B cell (primary cell): ENCODE measurements at regions not wholly inside any gene's neighbourhood (a gene's known extent, or its start where the extent isn't known, plus 50 kb on each side); places are given as distances from the start of the nearest gene placed in this dataset.
"Not testable (repeated sequence)": the region's sequence is repeated elsewhere in the genome, so short reads cannot be mapped to it uniquely, and the experiment has no call there.

Experiments
- ATAC-seq: fragments of 200-7000 bp; cut with Tn5 transposase; one replicate; pipeline ENCODE4 v1.10.0; 2021; ENCODE audit warnings: low read depth, mild to moderate bottlenecking, moderate number of reproducible peaks, moderate library complexity
- CTCF ChIA-PET: fragments of 350-600 bp; sonication (Branson Sonifier 250); formaldehyde crosslinking; loops from one replicate; lab custom pipeline; 2021; ENCODE audit warnings: antibody characterized with exemption, inconsistent platforms; lab: Charles Lee
- POLR2A ChIA-PET: fragments of 350-600 bp; sonication (Branson Sonifier 250); formaldehyde crosslinking; loops from one replicate; lab custom pipeline; 2021; ENCODE audit warnings: antibody characterized with exemption; lab: Charles Lee
- DNase-seq: peaks from one replicate; pipeline ENCODE4 v3.0.0; 2013
- H2AFZ ChIP-seq: 2 replicates; pipeline ENCODE4 v1.6.1; 2012; ENCODE audit warnings: mild to moderate bottlenecking, low read depth, low read length; ENCODE audit not compliant: insufficient read depth, poor library complexity, severe bottlenecking
- H3K27ac ChIP-seq, 2 donors: 1 replicate in 1 of 2; 2 replicates in 1 of 2; pipeline ENCODE4 v1.5.1; 2012 to 2013; ENCODE audit warnings: low read length in 2 of 2, mild to moderate bottlenecking in 2 of 2, moderate library complexity in 1 of 2
- H3K27me3 ChIP-seq, 4 experiments: fragments of 200-600 bp in 1 of 4; sonication (generic) in 1 of 4; replicated peaks in 1 of 4; 1 replicate in 2 of 4; 2 replicates in 2 of 4; pipeline versions ENCODE4 v1.6.1 to v1.7.0; 2013 to 2016; ENCODE audit warnings: low read length in 3 of 4, mild to moderate bottlenecking in 2 of 4, mixed read lengths in 1 of 4, moderate library complexity in 1 of 4; ENCODE audit not compliant: insufficient read depth in 4 of 4, control insufficient read depth in 3 of 4; ENCODE audit errors: control extremely low read depth in 1 of 4
- H3K36me3 ChIP-seq, 2 experiments: replicated peaks in 1 of 2; 1 replicate in 1 of 2; 2 replicates in 1 of 2; pipeline versions ENCODE4 v1.6.1 to v1.7.1; 2013; ENCODE audit warnings: low read length in 1 of 2; ENCODE audit not compliant: insufficient read depth in 2 of 2, control insufficient read depth in 1 of 2; ENCODE audit errors: control extremely low read depth in 1 of 2, extremely low read depth in 1 of 2
- H3K4me1 ChIP-seq, 2 donors: fragments of 200-600 bp in 1 of 2; sonication (generic) in 1 of 2; 1 replicate in 1 of 2; 2 replicates in 1 of 2; pipeline versions ENCODE4 v1.5.1 to v1.6.1; 2013 to 2017; ENCODE audit warnings: low read length in 2 of 2; ENCODE audit not compliant: control insufficient read depth in 2 of 2, insufficient read depth in 2 of 2
- H3K4me2 ChIP-seq: replicated peaks from 2 replicates; pipeline ENCODE3; 2012; ENCODE audit warnings: mild to moderate bottlenecking, low read depth, low read length; ENCODE audit not compliant: poor library complexity, severe bottlenecking
- H3K4me3 ChIP-seq, 5 experiments: fragments of 200-600 bp in 1 of 5; sonication (generic) in 1 of 5; 1 replicate in 3 of 5; 2 replicates in 2 of 5; pipeline versions ENCODE4 v1.5.1 to v1.7.0; 2011 to 2016; ENCODE audit warnings: low read length in 4 of 5, mild to moderate bottlenecking in 4 of 5, low read depth in 2 of 5, control low read depth in 1 of 5, moderate library complexity in 1 of 5; ENCODE audit not compliant: insufficient read depth in 1 of 5; ENCODE audit errors: control extremely low read depth in 1 of 5, extremely low read depth in 1 of 5
- H3K79me2 ChIP-seq: fragments of 200-600 bp; sonication (generic); one replicate; pipeline ENCODE4 v1.6.0; 2016; ENCODE audit warnings: low read length; ENCODE audit not compliant: control insufficient read depth, insufficient read depth
- H3K9ac ChIP-seq: fragments of 200-600 bp; sonication (generic); 2 replicates; pipeline ENCODE4 v1.6.1; 2017; ENCODE audit warnings: mild to moderate bottlenecking, low read length, moderate library complexity
- H3K9me3 ChIP-seq, 3 donors: one replicate each; pipeline versions ENCODE4 v1.6.1 to v1.7.1; 2013; ENCODE audit warnings: low read length in 2 of 3; ENCODE audit not compliant: control insufficient read depth in 2 of 3, insufficient read depth in 1 of 3; ENCODE audit errors: control extremely low read depth in 1 of 3
- H4K20me1 ChIP-seq: 2 replicates; pipeline ENCODE4 v1.6.0; 2012; ENCODE audit warnings: mild to moderate bottlenecking, low read length; ENCODE audit not compliant: insufficient read depth, control insufficient read depth, poor library complexity, severe bottlenecking
- H3K27ac Mint-ChIP-seq: one replicate; pipeline ENCODE4 v1.8.0; 2021; ENCODE audit warnings: mixed read lengths
- H3K27me3 Mint-ChIP-seq: one replicate; pipeline ENCODE4 v1.8.0; 2021; ENCODE audit warnings: mixed read lengths
- H3K4me1 Mint-ChIP-seq: one replicate; pipeline ENCODE4 v1.8.0; 2021; ENCODE audit warnings: mixed read lengths
- H3K4me3 Mint-ChIP-seq: one replicate; pipeline ENCODE4 v1.8.0; 2021; ENCODE audit warnings: mixed read lengths
- H3K9me3 Mint-ChIP-seq: one replicate; pipeline ENCODE4 v1.8.0; 2022; ENCODE audit warnings: mixed read lengths; ENCODE audit not compliant: insufficient read depth
- WGBS: methylation state at CpG from one replicate; pipeline ENCODE4 v1.1.5; 2013; ENCODE audit warnings: missing lambda C conversion rate; ENCODE audit not compliant: insufficient coverage; 5-methylcytosine and 5-hydroxymethylcytosine counted together
- intact Hi-C: fragments of 100-400 bp; cut with micrococcal nuclease; formaldehyde crosslinking; loops from one replicate; pipeline ENCODE4 v1.10.0; 2022

DNA sequence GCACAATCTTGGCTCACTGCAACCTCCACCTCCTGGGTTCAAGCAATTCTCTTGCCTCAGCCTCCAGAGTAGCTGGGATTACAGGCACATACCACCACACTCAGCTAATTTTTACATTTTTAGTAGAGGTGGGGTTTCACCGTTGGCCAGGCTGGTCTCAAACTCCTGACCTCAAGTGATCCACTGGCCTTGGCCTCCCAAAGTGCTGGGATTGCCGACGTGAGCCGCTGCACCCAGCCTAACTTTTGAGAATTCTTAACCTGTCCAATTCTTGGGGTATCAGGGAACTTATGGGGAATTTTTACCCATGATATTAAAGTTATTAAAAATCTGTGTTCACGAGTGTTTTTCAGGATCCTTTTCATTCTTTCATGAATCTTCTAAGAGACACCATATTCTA, 1755.2 kb upstream of the TPTE start:
- peaks cover 2 to 14% (median 7%) of the 10 kb centered on the region in 3 donors for H3K9me3 ChIP-seq
- POLR2A ChIA-PET, H3K4me2 ChIP-seq, DNase-seq, H3K27ac ChIP-seq, H3K27me3 Mint-ChIP-seq, H3K4me1 ChIP-seq, ATAC-seq, intact Hi-C loops, H3K27ac Mint-ChIP-seq, H3K79me2 ChIP-seq, H3K27me3 ChIP-seq, H3K36me3 ChIP-seq, H3K4me1 Mint-ChIP-seq, H3K4me3 ChIP-seq, H4K20me1 ChIP-seq, H3K4me3 Mint-ChIP-seq, CTCF ChIA-PET, H3K9me3 Mint-ChIP-seq, H2AFZ ChIP-seq, H3K9ac ChIP-seq: not testable (repeated sequence)
- no CpG with 5 or more reads among the region's 5 CpGs for WGBS

DNA sequence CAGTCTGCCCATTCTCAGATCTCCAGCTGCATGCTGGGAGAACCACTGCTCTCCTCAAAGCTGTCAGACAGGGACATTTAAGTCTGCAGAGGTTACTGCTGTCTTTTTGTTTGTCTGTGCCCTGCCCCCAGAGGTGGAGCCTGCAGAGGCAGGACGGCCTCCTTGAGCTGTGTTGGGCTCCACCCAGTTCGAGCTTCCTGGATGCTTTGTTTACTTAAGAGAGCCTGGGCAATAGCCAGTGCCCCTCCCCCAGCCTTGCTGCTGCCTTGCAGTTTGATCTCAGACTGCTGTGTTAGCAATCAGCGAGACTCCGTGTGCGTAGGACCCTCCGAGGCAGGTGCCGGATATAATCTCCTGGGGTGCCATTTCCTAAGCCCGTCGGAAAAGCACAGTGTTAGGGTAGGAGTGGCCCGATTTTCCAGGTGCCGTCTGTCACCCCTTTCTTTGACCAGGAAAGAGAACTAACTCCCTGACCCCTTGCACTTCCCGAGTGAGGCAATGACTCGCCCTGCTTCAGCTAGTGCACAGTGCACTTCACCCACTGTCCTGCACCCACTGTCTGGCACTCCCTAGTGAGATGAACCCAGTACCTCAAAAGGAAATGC, 1748.4 kb upstream of the TPTE start:
- H3K4me2 ChIP-seq, H3K4me1 Mint-ChIP-seq, H3K27me3 ChIP-seq, POLR2A ChIA-PET, H3K36me3 ChIP-seq, H3K27ac Mint-ChIP-seq, H4K20me1 ChIP-seq, H3K4me1 ChIP-seq, H3K9me3 Mint-ChIP-seq, H3K9ac ChIP-seq, ATAC-seq, CTCF ChIA-PET, H3K79me2 ChIP-seq, H2AFZ ChIP-seq, H3K27me3 Mint-ChIP-seq, H3K4me3 ChIP-seq, DNase-seq, H3K27ac ChIP-seq, H3K4me3 Mint-ChIP-seq, intact Hi-C loops: not testable (repeated sequence)
- H3K9me3 ChIP-seq = peaks cover 0 to 18% (median 0%) of the 10 kb centered on the region in 3 donors
- WGBS = 80% methylated on average over 12 of the region's 13 CpGs

DNA sequence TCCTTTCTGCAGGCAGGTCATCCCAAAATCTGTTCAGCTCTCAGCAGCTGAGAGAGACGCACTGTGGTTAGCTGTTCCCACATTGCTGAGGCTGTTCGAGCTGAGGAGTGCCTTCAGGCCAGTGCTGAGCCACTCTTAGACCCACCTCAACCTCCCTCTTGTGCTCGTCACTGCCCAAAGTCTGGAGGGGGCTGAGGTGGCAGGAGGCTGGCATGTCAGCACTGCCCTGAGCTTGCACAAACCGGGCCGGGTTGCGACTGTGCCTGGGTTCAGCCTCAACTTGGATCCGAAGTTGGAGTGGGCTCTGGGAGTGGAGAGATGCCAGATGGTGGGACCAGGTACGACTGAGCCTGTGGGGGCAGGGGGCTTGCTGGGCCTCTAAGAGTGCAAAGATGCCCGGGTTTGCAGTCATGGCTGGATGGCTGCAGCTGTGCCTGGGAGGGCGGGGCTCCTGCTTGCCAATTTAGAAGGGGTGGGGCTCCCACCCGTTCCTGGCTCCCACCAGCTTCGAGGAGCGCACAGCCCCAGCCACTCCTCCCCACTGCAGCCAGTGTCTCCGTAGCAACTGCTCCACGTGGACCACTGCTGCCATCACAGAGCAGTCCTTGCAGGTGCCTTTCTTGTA, 1745.7 kb upstream of the TPTE start:
- H3K79me2 ChIP-seq, H3K4me3 Mint-ChIP-seq, intact Hi-C loops, DNase-seq, ATAC-seq, H3K4me3 ChIP-seq, H3K27ac Mint-ChIP-seq, H3K4me1 Mint-ChIP-seq, H3K27me3 Mint-ChIP-seq, H3K27ac ChIP-seq, POLR2A ChIA-PET, H3K4me2 ChIP-seq, CTCF ChIA-PET, H3K4me1 ChIP-seq, H2AFZ ChIP-seq, H4K20me1 ChIP-seq, H3K9ac ChIP-seq, H3K36me3 ChIP-seq, H3K9me3 Mint-ChIP-seq, H3K27me3 ChIP-seq: not testable (repeated sequence)
- H3K9me3 ChIP-seq = peaks cover 0 to 26% (median 0%) of the 10 kb centered on the region in 3 donors
- 61% methylated on average over 7 of the region's 15 CpGs for WGBS

DNA sequence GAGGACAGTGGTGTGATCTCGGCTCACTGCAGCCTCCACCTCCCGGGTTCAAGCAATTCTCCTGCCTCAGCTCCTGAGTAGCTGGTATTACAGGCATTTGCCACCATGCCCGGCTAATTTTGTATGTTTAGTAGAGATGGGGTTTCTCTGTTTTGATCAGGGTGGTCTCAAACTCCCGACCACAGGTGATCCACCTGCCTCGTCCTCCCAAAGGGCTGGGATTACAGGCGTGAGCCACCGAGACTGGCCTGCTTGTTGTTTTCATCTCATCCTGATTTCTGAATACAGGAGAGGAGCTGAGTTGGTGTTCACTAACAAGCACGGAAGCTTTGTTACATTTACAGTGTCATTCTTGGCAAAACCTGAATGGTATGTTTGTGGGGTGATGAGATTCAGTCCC, 1744.1 kb upstream of the TPTE start:
- H3K4me2 ChIP-seq, H3K27ac Mint-ChIP-seq, H3K9ac ChIP-seq, POLR2A ChIA-PET, H3K36me3 ChIP-seq, H3K4me3 ChIP-seq, H4K20me1 ChIP-seq, H3K4me1 Mint-ChIP-seq, intact Hi-C loops, DNase-seq, H3K4me3 Mint-ChIP-seq, H2AFZ ChIP-seq, H3K79me2 ChIP-seq, H3K27me3 Mint-ChIP-seq, H3K4me1 ChIP-seq, H3K27me3 ChIP-seq, H3K27ac ChIP-seq, ATAC-seq, H3K9me3 Mint-ChIP-seq: not testable (repeated sequence)
- 73% methylated on average over 5 of the region's 8 CpGs for WGBS
- CTCF ChIA-PET = interaction anchor here (0.6 kb wide), 1 partner anchor 9 kb away, joined by 3 read pairs; no protein-coding TSS in a partner anchor
- H3K9me3 ChIP-seq = peaks cover 0 to 26% (median 0%) of the 10 kb centered on the region in 3 donors
